HG02884 (cell line): ENCODE measurements at regions not wholly inside any gene's neighbourhood (a gene's known extent, or its start where the extent isn't known, plus 50 kb on each side); places are given as distances from the start of the nearest gene placed in this dataset.

ENCODE experiments used
- ATAC-seq: cut with Tn5 transposase; IDR thresholded peaks from one replicate; pipeline ENCODE4 v1.9.1; 2021; ENCODE audit warnings: mild to moderate bottlenecking, moderate library complexity; ENCODE audit not compliant: unreplicated experiment

DNA sequence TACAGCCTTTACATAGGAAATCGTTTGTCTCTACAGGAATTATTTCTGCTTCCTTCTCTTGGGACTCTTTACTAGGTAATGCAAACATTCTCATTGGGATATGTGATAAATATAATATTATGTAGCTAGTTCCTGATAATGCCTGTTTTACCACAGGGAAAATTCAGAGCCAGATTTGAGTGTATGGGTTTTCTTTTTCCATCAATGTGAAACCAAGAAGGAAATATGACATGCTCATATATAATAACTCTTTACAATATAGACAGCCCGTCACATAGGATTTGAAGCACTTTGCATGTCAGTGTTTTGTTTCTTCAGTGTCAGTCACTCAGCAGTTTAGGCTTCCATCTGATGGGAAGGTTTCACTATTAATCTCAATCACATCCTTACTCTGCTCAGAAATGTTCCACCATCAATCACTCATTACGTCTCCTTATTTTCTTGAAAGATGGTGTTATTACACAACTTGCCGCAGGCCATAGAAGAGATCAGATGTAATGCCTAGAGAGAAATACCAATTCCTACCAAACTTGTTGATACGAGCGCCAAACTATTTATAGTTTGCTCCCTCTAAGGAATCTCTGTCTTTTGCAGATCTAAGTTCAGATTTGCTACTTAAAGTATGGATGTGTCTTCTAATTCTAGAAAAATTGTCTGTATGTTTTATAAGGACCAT lies 314.8 kb downstream of the DIPK2A start:
- ATAC-seq, result no peak

DNA sequence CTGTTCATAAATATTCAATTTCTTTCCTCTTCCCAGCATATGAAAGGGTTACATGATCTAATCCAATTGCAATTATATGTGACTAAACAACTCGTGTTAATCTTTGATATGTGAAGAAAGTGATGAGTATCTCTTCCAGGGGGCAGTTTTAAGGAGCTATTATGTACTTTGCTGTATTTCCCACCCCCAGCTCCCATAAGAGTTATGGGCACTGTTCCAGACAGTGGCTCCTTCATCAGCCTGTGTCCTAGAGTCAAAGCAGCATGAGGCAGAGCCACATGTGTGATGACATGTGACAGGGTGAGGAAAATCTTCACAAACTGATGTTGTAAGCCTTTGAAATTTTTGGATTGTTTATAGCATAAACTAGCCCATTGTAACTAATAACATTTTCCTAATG lies 315.4 kb downstream of the DIPK2A start:
- no peak for ATAC-seq

DNA sequence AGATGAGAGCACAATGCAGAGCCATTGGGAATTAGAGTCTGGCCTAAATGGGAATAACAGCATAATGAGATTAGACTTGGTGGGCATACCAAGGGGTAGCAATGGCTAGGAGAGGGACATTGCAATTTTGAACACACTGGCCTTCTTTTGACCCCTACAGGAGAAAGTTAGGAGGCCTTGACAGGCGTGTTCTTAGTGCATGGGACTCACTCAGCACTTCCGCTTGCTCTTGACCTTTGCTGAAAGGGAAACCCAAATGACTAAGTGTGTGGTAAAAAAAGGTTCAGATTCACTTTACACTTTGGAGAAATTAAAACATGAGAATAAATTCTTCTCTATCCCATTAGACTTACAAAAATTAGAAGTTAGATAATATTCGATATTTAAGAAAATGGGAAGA lies 317.4 kb downstream of the DIPK2A start:
- ATAC-seq, result no peak

DNA sequence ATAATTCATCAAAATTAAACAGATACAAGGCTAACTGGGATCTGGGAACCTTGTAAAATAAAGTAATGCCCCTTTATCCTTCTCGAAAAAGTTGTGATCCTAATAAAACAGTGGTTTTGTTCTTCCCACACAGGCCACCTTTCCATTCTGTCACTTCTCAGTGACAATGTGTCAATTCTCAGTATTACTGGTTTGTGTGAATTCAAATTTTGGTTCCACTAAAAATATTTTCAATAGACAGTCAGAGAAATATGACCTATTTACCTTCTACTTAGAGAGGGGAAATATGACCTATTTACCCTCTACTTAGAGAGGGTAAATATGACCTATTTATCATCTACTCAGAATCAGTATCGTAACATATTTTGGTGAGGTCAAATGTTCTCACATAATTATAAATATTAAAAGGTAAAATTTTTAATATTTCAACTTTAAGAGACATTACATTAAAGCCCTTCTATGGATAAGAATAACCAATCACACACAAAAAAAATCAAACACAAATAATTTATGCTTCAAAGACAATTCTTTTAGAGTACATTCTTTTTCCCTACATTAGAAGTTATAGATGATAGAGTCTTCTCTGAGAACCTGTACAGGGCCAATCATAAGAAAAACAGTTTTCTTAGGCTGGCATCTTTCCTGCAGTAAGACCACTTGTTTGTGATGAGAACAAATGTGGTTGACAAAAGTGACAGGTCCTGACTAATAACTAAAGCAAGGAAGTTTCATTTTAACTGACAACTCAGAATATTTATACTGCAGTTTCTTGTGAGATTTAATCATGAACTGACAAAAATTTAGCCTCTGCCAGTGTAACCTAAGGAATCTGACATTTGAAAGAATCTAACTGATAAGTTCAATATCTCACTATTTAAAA lies 323.3 kb downstream of the DIPK2A start:
- peak; percentile 90 for ATAC-seq

DNA sequence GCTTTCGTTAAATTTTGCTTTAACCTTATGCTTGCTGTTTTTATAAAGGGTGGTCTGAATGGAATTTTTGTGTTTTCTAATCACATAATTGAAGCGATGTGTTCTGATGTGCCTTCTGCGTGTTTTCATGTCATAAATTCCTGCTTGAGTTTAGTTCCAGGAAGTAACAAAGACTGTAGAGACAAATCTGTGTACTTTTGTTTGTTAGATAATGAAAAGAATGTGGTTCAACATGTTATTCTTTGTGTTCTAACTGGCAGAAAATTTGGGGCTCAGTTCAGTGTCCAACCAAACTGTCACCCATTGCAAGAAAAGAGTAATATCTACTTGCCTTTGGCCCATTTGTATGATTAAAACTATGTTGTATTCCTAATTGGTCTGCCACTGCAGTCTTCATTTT lies 324.0 kb downstream of the DIPK2A start:
- ATAC-seq, result no peak

DNA sequence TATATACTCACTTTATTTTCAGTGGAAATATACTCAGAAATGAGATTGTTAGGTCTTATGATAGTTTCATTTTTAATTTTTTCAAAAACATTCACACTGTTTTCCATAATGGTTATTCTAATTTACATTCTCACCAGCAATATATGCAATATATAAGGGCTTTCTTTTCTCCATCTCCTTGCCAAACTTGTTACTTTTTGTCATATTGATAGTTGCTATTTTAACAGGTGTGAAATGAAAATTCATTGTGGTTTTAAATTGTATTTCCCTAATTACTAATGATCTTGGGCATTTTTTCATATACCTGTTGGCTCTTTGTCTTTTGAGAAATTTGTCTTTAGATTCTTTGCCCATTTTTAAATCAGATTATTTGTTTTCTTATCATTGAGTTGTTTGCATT lies 325.2 kb downstream of the DIPK2A start:
- no peak for ATAC-seq

DNA sequence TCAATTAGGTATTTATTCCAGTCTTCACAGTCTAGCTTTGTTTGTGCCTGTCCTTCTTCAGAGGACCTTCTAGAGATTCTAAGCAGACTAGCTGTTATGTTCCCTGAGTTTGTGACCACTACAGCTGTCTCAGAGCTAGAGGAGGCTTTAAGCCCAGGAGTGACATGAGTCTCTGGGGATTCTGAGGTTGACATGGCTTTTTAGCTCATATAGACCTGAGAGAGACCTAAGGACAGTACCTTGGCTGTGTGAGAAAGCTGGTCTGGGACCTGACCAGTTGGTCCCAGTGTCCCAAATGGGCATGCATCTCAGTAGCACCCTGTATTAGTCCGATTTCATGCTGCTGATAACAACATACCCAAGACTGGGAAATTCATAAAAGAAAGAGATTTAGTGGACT lies 330.2 kb downstream of the DIPK2A start:
- no peak for ATAC-seq

DNA sequence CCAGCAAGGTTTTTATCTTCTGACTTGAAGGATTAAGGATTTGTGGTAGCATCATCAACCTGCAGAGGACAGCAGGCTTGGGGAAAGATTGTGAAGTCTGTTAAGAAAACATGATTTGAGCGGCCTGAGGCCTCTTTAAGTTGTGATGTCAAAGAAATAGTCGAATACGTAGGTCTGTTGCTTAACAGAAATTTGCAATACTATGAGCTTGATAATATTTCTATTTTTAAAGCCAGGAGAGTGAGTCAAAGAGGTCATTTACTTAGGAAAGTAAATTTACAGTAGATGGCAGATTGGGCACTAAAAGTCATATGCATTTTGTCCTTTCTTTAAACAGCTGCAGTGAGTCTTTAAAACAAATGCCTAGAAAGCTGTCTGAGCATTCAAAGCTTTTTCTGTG lies 336.3 kb downstream of the DIPK2A start:
- ATAC-seq, result no peak

DNA sequence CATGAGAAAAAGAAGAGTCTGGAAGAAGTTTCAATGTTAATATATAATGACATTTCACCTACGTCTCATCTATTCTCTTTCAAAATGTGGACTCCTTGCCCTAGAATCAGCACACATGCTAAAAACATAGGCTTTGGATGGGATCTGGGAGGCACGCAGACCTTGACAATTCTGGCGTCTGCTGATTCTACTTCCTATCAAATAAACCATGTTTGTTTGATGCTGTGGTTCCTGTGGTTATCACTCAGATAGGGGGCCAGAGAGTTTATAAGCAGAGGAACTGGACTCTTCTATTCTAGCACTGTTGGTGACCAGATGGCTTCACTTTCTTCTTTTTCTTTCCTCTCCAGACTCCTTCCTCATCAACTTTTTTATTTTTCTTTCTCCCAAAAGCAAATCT lies 336.8 kb downstream of the DIPK2A start:
- ATAC-seq, result no peak

DNA sequence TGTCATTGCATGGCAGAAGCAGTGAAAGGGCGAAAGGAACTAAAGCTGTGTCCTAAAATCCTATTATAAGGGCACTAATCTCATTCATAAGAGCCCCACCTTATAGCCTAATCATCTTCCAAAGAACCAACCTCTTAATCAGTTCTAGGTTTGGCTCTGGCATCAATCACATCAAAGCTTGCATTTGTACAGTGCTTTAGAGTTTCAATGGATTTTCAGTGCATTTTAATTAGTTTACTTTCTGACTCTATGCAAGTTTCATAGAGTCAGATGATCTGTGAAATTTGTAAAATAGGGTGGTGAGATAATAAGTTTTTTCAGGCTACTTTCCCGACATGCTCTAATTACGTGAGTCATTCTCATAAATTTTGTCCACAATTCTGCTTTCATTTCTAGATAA lies 341.1 kb downstream of the DIPK2A start:
- ATAC-seq, result no peak

DNA sequence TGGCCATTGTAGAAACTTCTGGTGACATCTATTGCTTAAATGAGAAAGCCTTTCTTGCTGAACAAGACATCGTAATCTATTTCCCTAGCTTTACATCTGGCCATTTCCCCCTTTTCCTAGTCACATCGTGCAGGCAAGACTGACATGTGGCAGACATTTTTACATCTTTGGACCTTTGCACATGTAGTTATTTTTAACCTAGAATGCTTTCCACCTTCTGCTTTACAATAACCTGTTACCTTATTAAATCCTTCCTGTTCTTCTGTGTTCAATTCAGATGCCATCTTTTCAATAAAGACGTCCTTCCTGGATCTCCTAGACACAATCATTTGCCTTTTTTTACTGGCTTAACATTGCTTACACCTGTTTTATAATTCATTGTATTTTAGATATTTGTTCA lies 343.3 kb downstream of the DIPK2A start:
- no peak for ATAC-seq

DNA sequence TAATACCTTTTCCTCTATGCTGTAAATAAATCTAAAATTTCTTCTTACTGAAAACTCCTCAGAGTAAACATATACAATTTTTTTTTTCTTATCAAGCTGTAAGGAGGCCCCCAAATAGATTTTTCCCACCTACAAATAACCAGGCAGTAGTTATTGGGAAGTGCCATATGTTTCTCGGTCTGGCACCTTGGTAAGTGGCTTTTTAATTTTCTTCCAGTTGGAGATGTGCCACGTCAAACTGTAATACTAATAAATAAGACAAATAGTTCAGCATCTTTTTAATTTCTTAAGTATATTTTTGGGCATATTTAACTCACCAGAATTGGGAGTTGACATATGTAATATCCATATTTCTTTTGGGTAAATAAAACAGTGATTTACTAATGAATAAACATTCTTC lies 346.3 kb downstream of the DIPK2A start:
- ATAC-seq, result no peak

DNA sequence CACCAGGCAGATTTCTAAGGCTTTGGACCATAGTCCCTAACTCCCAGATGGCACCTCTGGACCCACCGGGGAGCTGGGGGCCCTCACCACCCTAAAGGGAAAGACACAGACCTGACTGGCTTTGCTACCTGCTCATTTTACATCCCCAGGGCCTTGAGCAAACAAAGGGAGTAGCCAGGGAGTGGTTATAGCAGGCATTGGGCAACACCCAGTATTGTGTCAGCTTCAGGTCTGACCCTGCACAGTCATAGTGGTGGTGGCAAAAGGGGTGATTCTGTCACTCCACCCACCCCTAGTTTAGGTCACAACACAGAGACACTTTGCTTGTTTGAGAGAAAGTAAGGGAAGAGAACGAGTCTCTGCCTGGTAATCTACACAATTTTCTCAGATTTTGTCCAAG lies 352.5 kb downstream of the DIPK2A start:
- ATAC-seq, result no peak

DNA sequence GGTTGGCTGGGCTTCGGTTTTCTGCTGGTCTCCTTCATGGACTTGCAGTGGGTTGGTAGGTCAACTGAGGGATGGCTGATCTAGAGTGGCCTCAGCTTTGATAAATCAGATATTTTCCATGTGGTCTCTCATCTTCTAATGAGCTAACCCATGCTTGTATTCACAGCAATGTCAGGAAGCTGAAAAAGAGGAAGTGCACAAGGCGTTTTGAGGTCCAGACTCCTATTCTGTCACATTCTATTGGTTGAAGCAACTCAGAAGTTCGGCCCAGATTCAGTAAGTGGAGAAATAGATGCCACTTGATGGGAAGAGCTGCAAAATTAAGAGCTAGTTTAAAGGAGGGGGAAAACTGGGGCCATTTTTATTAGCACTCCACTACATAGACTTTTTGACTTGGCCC lies 361.2 kb downstream of the DIPK2A start:
- no peak for ATAC-seq

DNA sequence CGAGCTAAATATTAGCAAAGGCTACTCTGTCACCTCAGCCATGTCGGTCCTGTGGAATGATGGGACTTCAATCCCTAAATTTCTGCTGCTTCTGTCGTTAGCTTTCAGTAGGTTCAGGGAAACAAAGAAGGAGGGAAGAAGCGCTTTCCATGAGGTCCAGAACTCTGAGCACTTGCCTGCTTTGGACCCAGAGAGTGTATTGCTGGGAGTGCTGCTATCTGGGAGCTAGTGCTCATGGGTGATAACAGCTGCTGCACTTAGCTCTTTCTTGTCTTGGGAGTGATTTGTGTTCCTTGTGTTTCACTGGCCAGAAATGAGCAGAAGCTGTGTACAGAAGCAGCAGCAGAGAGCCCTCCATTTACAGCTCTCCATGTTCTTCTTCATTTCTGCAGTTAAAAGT lies 369.8 kb downstream of the DIPK2A start:
- no peak for ATAC-seq

DNA sequence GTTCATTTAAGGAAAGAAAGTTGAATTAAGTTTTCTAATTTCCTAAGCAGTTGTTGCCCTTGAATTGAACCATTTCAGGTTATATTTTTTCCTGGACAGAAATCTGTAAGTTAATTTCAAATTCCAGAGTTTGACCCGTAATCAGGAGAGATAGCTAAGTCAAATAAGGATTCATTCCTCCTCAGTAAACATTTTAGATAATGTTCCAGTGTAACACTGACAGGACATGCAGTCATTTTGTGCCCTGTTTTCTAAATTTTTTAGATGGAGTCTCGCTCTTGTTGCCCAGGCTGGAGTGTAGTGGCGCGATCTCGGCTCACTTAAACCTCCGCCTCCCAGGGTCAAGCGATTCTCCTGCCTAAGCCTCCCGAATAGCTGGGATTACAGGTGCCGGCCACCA lies 371.7 kb downstream of the DIPK2A start:
- no peak for ATAC-seq

DNA sequence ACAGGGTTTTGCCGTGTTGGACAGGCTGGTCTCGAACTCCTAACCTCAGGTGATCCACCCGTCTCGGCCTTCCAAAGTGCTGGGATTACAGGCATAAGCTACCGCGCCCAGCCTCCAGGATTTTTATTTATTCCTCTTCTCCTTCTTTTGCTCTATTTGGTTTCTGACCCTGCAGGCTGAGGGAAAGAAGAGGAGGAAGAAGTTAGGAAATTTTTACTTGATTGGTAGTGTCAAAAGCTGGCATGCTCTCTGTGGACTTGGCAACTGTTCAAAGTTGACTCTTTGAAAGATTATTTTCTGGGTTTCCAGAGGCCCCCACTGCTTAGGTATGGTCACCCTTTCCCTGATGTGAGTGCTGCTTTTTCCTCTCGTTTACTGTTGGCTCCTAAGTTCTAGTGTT lies 372.2 kb downstream of the DIPK2A start:
- no peak for ATAC-seq

DNA sequence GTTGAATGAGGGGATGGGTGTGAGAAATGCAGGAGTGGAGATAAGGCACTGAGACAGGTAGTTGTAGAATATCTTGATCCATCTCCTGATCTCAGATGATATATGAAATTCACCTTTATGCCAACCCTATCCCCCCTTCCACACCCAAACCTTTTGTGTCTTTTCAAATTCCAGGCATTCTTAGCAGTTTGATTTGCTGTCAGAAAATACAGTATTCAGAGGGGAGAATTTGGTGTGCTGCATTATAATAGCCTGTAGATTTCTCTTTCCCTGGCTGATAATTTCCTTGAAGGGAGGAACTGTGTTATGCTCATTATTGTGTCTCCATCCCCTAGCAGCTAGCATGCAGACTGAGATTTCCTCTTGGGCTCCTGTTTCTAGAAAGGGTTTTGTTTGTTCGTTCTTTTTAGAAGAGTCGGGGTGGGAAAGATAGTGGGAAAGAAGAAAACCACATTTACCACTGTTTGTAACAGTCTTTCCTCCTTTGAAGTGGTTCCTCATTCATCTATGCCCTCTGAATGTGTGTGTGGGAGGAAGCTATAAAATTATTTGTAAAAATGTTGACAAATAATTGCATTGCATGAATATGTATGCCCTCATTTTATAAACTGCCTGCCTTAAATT lies 373.4 kb downstream of the DIPK2A start:
- no peak for ATAC-seq

DNA sequence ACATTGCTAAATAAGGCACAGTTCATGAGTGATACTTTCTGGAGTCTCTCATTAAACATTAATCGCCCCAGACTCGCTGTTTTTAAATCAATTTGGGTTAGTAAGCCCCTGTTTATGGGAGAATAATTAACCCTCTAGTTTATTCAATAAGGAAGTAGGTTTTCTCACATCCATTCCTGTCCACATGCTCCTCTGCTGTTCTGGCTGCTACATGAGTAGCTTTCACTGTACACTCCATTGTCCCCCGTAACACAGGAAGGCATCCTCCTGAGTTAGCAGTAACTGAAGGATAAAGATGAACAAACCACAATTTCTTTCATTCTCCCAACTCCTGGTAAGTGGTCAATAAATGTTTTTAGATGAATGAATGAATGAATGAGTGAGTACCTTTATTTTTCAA lies 378.5 kb downstream of the DIPK2A start:
- no peak for ATAC-seq

DNA sequence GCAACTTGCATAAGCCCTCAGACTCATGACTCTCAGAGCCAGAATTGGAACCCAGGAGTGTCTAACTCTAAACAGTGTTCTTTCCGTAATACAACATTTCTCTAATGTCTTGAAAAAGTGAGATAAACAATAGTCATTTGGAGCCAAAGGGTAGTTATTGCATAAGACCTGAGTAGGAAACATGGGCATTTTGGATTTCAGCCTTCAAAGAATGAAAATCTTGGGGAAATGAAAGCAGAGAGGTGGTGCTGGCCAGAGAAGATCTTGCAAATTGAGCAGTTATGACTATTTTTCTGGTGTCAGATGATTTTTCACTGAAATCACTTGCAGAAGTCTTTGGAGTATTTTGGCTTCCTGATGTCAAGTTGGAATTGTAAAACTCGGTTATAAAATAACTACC lies 379.4 kb downstream of the DIPK2A start:
- ATAC-seq, result no peak

DNA sequence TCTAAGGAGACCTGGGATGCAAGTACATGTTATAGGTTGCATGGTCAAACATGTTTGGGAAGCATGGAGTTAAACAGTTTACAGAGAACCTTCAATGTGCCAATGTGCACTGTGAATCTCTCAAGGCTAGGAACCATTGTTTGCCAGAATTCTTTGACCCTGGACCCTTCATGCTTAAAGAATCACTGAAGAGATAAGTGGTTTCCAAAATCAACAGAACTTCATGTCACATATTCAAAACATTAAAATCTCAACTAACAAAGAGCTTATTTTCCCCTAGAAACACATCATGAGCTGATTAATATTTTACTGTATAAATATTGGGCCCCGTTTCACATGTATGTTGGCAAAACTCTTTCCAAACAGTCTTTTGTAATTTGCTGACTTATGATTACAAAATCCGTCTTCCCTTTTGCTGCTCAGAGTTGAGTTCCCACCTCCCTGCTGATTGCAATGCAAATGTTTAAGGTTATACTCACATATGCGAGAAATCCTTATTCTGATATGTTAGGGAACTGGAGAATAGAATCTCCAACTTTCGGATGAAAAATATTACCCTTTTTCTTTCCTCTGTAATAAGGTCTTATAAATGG lies 380.2 kb downstream of the DIPK2A start:
- ATAC-seq, result no peak

DNA sequence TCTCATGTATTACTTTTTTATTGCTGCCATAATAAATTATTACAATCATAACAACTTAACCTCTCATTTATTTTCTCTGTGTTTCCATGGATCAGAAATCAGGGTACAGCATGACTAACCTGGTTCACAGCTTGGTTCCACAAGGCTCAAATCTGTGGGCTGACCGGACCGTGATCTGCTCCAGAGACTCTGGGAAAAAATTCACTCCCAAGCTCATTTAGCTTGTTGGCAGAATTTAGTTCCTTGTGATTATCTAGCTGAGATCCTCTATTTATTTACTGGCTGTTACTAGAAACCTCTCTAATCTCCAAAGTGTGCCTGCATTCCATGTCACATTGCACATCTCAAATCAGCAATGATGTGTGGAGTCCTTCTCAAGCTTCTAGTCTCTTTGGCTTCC lies 386.6 kb downstream of the DIPK2A start:
- no peak for ATAC-seq
